ENCODE measurements at regions not wholly inside any gene's neighbourhood (a gene's known extent, or its start where the extent isn't known, plus 50 kb on each side); places are given as distances from the start of the nearest gene placed in this dataset.

DNA sequence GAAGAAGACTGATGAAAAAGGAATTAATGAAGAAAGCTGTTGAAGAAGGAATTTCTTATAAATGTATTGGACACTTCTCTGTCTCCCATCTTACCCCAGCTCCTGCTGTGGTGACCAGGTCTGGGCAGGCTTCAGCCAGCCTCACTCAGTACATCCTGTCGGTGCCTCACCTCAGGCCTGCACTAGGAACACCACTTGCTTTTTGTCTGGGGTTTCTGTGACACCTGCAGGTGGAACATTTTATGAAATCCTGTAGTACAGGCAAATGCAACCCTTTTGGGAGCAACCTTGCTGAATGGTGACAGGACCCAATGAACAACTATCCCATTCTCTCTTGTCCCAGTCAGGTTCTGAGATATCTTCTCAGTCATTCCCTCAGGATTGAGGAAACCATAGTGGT lies 129.7 kb downstream of the PRDM13 start:
- DNase-seq (ENCODE audit: low read depth, low spot score) = no peak
- no peak for FAIRE-seq
- Histone ChIP-seq H3K27ac (ENCODE audit: control insufficient read depth, insufficient read depth, low read length) (no peak overlapping the region), H3K4me1 (ENCODE audit: control insufficient read depth, extremely low read depth, insufficient read depth, low read length) (no peaks in the 10 kb centered on the region), H2AFZ (ENCODE audit: control insufficient read depth, low read length) (no peak overlapping the region), H4K20me1 (ENCODE audit: control insufficient read depth, extremely low read depth, insufficient read depth, low read length) (no peaks in the 10 kb centered on the region), H3K4me2 (ENCODE audit: control insufficient read depth, extremely low read depth, insufficient read depth, low read depth, low read length) (no peak overlapping the region), H3K4me3 (ENCODE audit: control insufficient read depth in 2 of 3, extremely low read depth in 1 of 3, insufficient read depth in 2 of 3, low read depth in 1 of 3, low read length in 3 of 3) (no peak overlapping the region), H3K9ac (ENCODE audit: control insufficient read depth, extremely low read depth, insufficient read depth, low read length) (no peak overlapping the region), H3K27me3 (ENCODE audit: control insufficient read depth, extremely low read depth, insufficient read depth, low read length) (peaks cover 3% of the 10 kb centered on the region), H3K9me1 (ENCODE audit: control insufficient read depth, extremely low read depth, insufficient read depth, low read length) (no peaks in the 10 kb centered on the region), H3K79me2 (ENCODE audit: control insufficient read depth, insufficient read depth, low read length) (no peaks in the 10 kb centered on the region), H3K9me3 (ENCODE audit: control insufficient read depth, low read depth, low read length) (no peaks in the 10 kb centered on the region), H3K36me3 (ENCODE audit: control insufficient read depth in 2 of 2, extremely low read depth in 1 of 2, insufficient read depth in 2 of 2, low read length in 2 of 2) (no peaks in the 10 kb centered on the region)
- dilution Hi-C loops (cut with MboI; ENCODE audit: extremely low pct_ligation_motif_present, low sequenced_read_pairs) = no loop called here
- TF ChIP-seq EZH2 (IDR thresholded peaks at IDR 0.05; ENCODE audit: low read length) = no peak
- TF ChIP-seq, protein P1, sequence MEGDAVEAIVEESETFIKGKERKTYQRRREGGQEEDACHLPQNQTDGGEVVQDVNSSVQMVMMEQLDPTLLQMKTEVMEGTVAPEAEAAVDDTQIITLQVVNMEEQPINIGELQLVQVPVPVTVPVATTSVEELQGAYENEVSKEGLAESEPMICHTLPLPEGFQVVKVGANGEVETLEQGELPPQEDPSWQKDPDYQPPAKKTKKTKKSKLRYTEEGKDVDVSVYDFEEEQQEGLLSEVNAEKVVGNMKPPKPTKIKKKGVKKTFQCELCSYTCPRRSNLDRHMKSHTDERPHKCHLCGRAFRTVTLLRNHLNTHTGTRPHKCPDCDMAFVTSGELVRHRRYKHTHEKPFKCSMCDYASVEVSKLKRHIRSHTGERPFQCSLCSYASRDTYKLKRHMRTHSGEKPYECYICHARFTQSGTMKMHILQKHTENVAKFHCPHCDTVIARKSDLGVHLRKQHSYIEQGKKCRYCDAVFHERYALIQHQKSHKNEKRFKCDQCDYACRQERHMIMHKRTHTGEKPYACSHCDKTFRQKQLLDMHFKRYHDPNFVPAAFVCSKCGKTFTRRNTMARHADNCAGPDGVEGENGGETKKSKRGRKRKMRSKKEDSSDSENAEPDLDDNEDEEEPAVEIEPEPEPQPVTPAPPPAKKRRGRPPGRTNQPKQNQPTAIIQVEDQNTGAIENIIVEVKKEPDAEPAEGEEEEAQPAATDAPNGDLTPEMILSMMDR (optimal IDR thresholded peaks at IDR 0.05 in 1 of 3, IDR thresholded peaks at IDR 0.05 in 1 of 3, conservative IDR thresholded peaks at IDR 0.05 in 1 of 3; ENCODE audit: extremely low read depth in 1 of 3, insufficient read depth in 2 of 3, low read length in 3 of 3) = no peak

DNA sequence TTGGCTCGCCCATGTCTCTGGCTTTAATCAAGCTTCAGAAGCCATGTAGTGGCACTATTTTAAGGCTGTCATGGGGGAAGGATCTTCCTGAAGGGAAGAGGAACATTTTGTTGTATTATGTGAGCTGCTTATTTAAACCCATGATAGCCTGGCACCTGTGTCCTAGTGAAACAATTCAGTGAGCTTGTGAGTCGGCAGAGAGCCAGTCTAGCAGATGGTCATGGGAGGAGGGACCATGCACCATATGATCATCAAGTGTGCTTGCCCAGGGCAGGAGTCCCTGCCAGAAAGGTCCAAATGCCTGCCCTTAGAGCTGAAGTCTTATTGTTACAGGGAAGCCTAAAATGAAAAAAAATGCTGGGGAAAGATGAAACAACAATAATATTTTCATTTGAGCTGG lies 132.9 kb downstream of the PRDM13 start:
- H3K36me3 ChIP-seq (ENCODE audit: control insufficient read depth in 2 of 2, extremely low read depth in 1 of 2, insufficient read depth in 2 of 2, low read length in 2 of 2) = no peaks in the 10 kb centered on the region
- H3K4me3 ChIP-seq (ENCODE audit: control insufficient read depth in 2 of 3, extremely low read depth in 1 of 3, insufficient read depth in 2 of 3, low read depth in 1 of 3, low read length in 3 of 3) = no peak overlapping the region
- H2AFZ ChIP-seq (ENCODE audit: control insufficient read depth, low read length) = no peak overlapping the region
- TF ChIP-seq EZH2 (IDR thresholded peaks at IDR 0.05; ENCODE audit: low read length) = no peak
- TF ChIP-seq, protein P1 (optimal IDR thresholded peaks at IDR 0.05 in 1 of 3, IDR thresholded peaks at IDR 0.05 in 1 of 3, conservative IDR thresholded peaks at IDR 0.05 in 1 of 3; ENCODE audit: extremely low read depth in 1 of 3, insufficient read depth in 2 of 3, low read length in 3 of 3) = no peak
- DNase-seq (ENCODE audit: low read depth, low spot score) = no peak
- H3K9me1 ChIP-seq (ENCODE audit: control insufficient read depth, extremely low read depth, insufficient read depth, low read length) = no peaks in the 10 kb centered on the region
- no peak overlapping the region for H3K4me2 ChIP-seq (ENCODE audit: control insufficient read depth, extremely low read depth, insufficient read depth, low read depth, low read length)
- H3K27ac ChIP-seq (ENCODE audit: control insufficient read depth, insufficient read depth, low read length) = no peak overlapping the region
- no peaks in the 10 kb centered on the region for H3K4me1 ChIP-seq (ENCODE audit: control insufficient read depth, extremely low read depth, insufficient read depth, low read length)
- dilution Hi-C loops (cut with MboI; ENCODE audit: extremely low pct_ligation_motif_present, low sequenced_read_pairs) = no loop called here
- FAIRE-seq = no peak
- no peaks in the 10 kb centered on the region for H3K79me2 ChIP-seq (ENCODE audit: control insufficient read depth, insufficient read depth, low read length)
- no peaks in the 10 kb centered on the region for H3K9me3 ChIP-seq (ENCODE audit: control insufficient read depth, low read depth, low read length)
- H4K20me1 ChIP-seq (ENCODE audit: control insufficient read depth, extremely low read depth, insufficient read depth, low read length) = no peaks in the 10 kb centered on the region
- no peak overlapping the region for H3K9ac ChIP-seq (ENCODE audit: control insufficient read depth, extremely low read depth, insufficient read depth, low read length)
- H3K27me3 ChIP-seq (ENCODE audit: control insufficient read depth, extremely low read depth, insufficient read depth, low read length) = peaks cover 3% of the 10 kb centered on the region
